ENCODE measurements at regions not wholly inside any gene's neighbourhood (a gene's known extent, or its start where the extent isn't known, plus 50 kb on each side); places are given as distances from the start of the nearest gene placed in this dataset.
A peak's percentile ranks its signal among the peaks of the same experiment; 100 is the strongest.

DNA sequence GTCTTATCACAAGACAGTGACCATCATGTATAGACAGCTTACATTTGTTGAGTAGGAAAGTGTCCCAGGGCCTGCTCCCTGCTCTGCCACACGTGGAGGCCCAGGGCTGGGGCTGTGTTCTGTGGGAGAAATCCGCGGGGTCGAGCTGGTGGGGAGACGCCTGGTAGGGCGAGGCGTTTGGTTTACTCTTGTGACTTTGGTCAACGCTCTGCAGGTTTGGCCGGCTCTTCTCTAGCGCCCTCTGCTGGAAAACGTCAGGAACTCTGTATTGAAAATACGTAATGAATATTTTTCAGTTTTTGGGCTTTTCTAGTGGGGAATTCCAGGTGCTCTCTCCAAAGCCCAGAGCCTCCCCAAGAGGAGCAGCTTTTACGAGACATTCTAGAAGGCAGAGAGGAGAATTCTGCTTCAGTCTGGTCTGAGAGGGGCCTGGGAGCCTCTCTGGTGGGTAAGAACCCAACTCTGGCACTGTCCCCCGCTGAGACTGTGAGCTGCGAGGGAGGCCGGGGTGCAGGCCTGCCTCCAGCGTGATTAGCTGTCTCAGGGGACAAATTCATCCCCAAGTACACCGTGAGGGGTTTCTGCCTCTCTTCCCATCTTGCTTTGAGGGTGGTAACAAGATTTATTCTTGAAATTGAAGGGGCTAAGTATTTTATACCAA, 112.6 kb upstream of the RALGAPA2 start:
- peak; percentile 69 for DNase-seq (ENCODE audit: low spot score)

DNA sequence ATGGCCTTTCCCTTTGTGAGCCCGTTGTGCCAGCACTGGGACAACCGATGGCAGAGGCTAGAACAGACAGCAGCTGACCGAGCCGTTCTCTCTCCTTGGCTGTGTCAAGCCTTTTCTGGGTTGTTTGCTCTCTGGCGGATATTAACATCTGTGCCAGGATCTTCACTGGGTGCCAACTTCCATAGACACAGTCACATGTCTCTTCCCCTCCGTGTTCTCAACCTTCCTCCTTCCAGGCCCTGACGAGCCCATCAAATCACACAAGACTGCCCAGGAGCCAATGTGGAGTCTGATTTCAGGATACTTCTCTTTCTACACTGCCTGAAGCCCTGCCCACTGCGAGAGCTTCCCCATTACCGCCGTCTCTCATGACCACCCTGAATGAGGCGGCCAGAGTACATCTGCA, 111.0 kb upstream of the RALGAPA2 start:
- DNase-seq (ENCODE audit: low spot score), result no peak

DNA sequence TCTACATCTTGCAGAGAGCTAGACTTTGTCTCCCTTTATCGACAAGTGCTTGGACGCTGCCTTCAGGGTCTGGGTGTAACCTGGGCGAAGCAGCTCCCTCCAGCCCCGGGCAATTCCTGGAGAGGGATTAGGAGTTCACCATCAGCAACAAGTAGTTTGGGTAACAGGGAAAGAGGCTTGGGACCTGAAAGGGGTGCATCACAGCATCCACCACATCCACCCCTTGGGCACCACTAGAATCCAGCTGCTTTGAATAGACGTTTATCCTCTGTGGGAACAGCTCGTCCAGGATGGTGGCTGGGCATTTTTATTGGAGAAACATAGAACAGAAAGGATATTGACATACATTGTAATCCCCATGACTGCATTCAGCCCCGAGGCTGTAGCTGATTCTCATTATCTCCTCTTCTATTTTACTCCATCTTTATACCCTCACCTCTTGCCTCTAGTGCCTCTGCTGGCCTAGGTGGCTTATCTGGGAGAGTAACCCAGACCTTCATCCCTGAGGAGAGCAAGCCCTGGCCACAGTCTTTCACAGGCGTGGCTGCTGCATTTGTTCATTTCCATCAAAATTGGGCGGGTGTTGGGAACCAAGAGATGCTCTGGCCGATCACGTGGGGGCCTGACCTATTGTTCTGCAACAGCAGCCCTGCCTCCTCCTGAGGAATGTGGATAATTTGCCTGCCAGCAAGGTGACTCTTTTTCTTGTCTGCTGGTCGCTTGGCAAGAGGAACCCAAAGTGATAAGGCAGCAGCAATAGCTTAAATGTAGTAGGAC, 109.2 kb upstream of the RALGAPA2 start:
- no peak for DNase-seq (ENCODE audit: low spot score)

DNA sequence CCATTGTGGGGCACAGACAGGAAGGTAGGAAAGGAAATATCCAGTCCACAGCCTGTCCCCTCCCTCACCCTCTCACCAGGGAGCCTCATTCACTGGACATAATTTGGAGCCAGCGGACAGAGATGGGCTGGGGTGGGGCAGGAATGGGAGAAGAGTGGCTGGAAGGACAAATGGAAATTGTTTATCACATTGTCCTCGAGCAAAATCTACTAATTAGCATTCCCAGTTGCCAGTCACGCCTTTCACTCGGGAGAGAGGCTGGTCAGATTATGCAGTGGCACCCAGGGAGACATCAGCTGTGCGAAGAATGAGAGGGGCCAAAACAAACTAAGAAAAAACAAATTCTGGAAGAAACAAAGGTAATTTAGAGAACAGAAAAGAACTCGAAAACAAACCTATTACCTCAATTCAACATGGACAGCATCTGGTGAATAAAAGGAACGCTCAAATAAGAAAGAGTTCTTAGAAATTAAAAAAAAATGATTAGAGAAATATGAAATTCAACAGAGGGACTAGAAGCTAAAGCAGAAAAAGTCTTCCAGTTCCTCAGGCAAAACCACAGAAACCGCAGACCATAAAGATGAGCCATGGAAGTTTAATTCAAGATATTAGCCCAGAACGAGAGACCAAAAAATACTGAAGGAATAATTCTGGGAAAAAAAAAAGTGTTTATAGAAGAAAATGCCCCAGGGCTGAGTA, 108.5 kb upstream of the RALGAPA2 start:
- no peak for DNase-seq (ENCODE audit: low spot score)

DNA sequence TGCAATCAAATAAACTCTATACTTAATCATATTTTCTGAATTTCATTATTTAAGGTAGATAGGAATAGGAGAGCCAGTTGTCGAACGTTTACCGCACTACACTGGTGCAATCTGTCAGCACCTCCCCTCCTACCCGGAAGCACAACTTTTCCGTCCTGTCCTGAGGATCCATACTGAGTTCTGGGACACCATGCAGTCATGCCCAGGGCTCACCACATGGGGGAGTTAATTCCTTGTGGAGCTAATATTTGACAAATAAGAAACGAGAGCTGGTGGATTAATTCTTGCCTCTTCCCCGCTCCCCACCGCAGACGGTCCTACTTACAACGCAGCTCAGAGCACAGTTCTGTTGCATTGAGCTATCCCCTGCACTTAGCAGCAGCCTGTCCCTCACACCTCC, 107.7 kb upstream of the RALGAPA2 start:
- peak; percentile 9 for DNase-seq (ENCODE audit: low spot score)

GRCh38 chr20:20816969-20817755, 104.7 kb upstream of the RALGAPA2 start:
- no peak for DNase-seq (ENCODE audit: low spot score)

DNA sequence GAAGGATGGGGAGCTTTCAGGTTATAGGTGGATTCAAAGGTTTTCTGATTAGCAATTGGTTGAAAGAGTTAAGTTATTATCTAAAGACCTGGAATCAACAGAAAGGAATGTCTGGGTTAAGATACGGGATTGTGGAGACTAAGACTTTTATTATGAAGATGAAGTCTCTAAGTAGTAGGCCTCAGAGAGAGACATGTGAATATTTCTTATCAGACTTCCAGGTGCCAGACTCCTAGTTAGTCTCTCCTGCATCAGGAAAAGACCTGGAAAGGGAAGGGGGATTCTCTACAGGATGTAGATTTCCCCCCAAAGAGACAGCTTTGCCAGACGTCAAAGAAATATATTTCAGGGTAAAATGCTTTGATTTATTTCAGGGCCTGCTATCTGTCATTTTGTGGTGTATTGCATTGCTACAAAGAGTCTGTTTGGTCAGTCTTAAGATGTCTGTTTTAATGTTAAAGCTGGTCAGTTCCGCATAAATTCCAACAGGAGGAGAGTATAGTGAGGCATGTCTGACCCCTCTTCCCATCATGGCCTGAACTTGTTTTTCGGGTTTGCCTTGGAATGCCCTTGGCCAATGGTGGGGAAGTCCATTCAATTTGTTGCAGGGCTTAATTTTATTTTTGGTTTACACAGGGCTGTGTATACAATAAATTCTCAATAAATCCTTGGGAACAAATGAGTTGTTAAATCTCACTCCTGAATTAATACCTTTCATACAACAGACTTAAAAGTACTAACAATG, 103.4 kb upstream of the RALGAPA2 start:
- DNase-seq (ENCODE audit: low spot score), result no peak

GRCh38 chr20:20814685-20815084, 102.2 kb upstream of the RALGAPA2 start:
- no peak for DNase-seq (ENCODE audit: low spot score)

GRCh38 chr20:20812136-20812535, 99.7 kb upstream of the RALGAPA2 start:
- DNase-seq (ENCODE audit: low spot score), result no peak

- no peak for DNase-seq (ENCODE audit: low spot score)
Measured at GRCh38 chr20:20808016-20808415, 95.6 kb upstream of the RALGAPA2 start.

DNA sequence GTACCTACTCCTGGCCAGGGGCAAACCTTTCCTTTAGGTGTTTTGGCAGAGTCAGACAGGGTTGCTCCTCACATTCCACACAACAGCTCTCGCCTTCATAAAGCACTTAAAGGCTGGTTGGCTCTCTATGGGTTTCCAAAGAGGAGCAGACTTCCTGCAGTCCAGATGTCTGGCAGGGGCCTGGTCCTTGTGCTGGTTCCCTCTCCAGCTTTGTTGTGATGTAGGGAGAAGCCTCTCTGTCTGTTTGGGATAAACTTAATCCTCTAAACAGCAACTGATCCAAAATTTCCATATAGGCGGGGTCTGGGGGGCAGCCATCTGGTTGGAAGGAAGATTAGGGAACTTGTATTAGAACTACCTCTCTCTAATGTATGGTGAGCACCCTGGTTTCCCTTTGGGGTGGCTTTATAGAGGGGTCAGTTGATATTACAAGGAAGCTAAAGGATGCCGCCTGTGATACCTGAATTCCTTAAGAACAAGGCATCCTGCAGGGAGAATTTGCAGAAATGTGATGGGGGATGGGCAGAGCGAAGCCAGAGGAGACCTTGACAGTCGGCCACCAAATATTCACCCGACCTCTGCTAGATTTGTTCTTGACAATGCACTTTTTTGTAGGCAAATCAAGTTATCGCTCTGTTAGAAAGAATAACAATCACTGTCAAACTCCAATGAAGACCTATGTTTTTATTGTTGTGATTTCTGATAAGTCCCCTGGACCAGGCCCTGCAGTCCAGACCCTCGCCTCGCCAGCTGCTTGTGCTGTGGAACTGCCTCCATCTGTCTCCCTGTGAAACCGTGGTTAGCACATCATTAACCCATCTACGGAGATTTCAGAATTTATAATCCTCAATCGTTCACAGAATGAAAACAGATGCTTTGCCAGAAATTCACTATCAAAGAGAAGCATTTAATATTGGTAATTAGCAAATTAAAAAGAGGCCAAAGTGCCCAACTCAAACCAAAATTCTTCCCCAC, 94.0 kb upstream of the RALGAPA2 start:
- DNase-seq (ENCODE audit: low spot score), result no peak

- DNase-seq (ENCODE audit: low spot score), result no peak
Measured at GRCh38 chr20:20803011-20803410, 90.6 kb upstream of the RALGAPA2 start.

- DNase-seq (ENCODE audit: low spot score), result no peak
Measured at GRCh38 chr20:20802328-20802727, 89.9 kb upstream of the RALGAPA2 start.

DNA sequence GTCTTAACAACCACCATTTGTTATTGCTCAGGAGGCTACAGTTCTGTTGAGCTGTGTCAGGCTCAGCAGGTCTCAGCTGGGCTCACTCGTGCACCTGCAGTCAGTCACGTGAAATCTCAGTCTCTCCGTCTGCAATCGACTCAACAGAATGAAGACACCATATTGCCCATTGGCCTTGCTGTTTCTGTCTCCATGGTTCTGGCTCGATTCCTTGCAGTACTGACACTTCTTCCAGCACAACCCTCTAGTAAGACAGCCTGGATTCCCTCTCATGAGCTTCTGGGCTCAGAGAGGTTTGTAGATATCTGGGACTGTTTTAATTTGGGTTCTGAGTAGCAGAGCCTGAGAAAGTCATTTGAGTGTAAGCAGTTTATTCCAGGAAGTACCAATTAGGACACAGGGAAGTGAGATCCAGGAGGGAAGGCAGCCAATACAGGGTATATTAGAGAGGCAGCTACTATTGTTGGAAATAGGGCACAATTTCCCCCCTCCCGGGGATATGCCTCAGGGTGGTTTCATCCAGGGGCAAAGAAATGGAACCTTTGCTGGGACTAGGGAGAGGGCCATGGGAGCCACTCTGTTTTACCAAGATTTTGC, 87.4 kb upstream of the RALGAPA2 start:
- no peak for DNase-seq (ENCODE audit: low spot score)

DNA sequence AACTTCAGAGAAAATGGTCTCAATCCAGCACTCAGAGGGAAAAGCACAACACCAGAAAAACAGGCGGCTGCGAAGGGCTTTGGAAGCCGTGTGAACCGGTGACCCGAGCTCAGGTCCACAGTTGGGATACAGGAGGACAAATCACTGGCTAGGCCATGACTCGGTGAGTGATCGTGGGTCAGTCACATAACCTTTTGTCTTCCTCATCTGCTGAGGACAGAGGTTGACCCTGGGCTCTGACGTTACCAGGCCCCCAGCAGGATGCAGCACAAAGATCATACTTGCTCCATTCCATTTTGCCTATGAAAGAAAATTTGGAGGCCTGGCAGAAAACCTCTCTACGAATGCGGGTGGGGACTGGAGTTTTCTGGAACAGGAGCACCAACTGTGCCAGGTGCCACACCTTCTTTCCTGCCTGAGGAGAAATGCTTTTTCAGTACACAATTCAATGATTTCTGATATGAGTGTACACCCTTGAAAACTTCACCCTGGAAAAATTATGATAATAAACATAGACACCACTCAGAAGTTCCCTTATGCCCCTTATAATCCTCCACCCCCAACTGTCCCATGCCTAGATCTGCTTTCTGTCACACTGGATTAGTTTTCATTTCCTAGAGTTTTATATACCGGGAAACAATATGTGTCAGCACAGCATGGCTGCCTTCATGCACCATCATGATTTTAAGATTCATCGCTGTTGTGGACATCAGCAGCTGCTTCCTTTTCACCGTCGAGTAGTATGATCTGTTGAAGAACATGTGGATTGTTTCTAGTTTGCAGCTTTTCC, 85.3 kb upstream of the RALGAPA2 start:
- no peak for DNase-seq (ENCODE audit: low spot score)

- no peak for DNase-seq (ENCODE audit: low spot score)
Measured at GRCh38 chr20:20796766-20797440, 84.5 kb upstream of the RALGAPA2 start.

DNA sequence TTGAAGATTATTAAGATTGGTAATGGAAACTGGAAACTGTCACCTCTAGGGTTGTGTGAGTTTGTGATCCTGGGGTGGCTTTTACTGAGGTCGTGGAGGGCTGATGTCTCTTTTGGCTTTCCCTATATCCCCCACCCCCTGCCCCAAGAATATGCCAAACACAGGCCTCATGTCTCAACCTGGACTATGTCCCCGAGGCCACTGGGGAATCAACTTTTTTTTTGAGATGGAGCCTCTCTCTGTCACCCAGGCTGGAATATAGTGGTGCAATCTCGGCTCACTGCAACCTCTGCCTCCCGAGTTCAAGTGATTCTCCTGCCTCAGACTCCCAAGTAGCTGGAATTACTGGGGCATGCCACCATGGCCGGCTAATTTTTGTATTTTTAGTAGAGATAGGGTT, 83.3 kb upstream of the RALGAPA2 start:
- no peak for DNase-seq (ENCODE audit: low spot score)

- DNase-seq (ENCODE audit: low spot score), result no peak
Measured at GRCh38 chr20:20795119-20795518, 82.7 kb upstream of the RALGAPA2 start.

DNA sequence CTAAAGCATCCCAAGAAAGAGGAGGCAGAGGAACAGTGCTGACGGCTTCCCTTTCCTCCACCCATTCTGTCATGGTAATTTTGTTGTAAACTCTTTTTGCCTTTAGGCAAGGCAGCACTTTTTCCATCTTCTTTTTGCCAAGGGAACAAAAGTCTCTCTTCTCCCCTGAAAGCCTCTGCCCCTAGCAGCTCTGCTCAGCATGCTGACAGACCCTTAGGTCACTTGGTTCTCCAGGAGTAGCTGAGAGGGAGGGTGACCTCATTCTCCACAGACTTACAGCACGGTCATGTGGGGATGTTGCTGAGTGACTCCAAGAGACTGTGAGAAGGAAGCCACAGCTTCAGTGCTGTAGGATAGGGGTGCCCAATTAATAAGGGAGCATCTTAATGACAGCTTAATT, 81.1 kb upstream of the RALGAPA2 start:
- DNase-seq (ENCODE audit: low spot score), result no peak
